ENCODE measurements at regions not wholly inside any gene's neighbourhood (a gene's known extent, or its start where the extent isn't known, plus 50 kb on each side); places are given as distances from the start of the nearest gene placed in this dataset.

- no peaks in the 10 kb centered on the region for H3K27me3 ChIP-seq
- TF ChIP-seq EP300 (IDR thresholded peaks at IDR 0.05), result no peak
- no peak for TF ChIP-seq POLR2A (IDR thresholded peaks at IDR 0.05)
- no peak for TF ChIP-seq POLR2AphosphoS5 (IDR thresholded peaks at IDR 0.05)
- H3K36me3 ChIP-seq, result no peaks in the 10 kb centered on the region
- no peak overlapping the region for H3K27ac ChIP-seq
- intact Hi-C loops (cut with DNase I; ENCODE audit: low total_unique reads), result no loop called here
- no peaks in the 10 kb centered on the region for H3K4me1 ChIP-seq
- no peak overlapping the region for H3K4me3 ChIP-seq
- no peaks in the 10 kb centered on the region for H3K9me3 ChIP-seq
- DNase-seq, result no peak
These were observed 452.3 kb upstream of the RAG2 start for GRCh38 chr11:37050311-37050710.

- no peaks in the 10 kb centered on the region for H3K4me1 ChIP-seq
- no peak overlapping the region for H3K4me3 ChIP-seq
- H3K27ac ChIP-seq, result no peak overlapping the region
- no peaks in the 10 kb centered on the region for H3K27me3 ChIP-seq
- no peaks in the 10 kb centered on the region for H3K9me3 ChIP-seq
- no peak for DNase-seq
- intact Hi-C loops (cut with DNase I; ENCODE audit: low total_unique reads), result no loop called here
- TF ChIP-seq POLR2A (IDR thresholded peaks at IDR 0.05), result no peak
- no peak for TF ChIP-seq EP300 (IDR thresholded peaks at IDR 0.05)
- TF ChIP-seq POLR2AphosphoS5 (IDR thresholded peaks at IDR 0.05), result no peak
- TF ChIP-seq CTCF (IDR thresholded peaks at IDR 0.05), result no peak
- H3K36me3 ChIP-seq, result no peaks in the 10 kb centered on the region
These were observed 442.9 kb upstream of the RAG2 start for GRCh38 chr11:37040921-37041320.

GRCh38 chr11:37038911-37039310 lies 440.9 kb upstream of the RAG2 start:
- no peak for DNase-seq
- Histone ChIP-seq H3K9me3 (no peaks in the 10 kb centered on the region), H3K4me3 (no peak overlapping the region), H3K27ac (no peak overlapping the region), H3K27me3 (no peaks in the 10 kb centered on the region), H3K36me3 (no peaks in the 10 kb centered on the region), H3K4me1 (no peaks in the 10 kb centered on the region)
- intact Hi-C loops (cut with DNase I; ENCODE audit: low total_unique reads), result no loop called here
- TF ChIP-seq POLR2A (IDR thresholded peaks at IDR 0.05) (no peak), EP300 (IDR thresholded peaks at IDR 0.05) (no peak), CTCF (IDR thresholded peaks at IDR 0.05) (no peak), POLR2AphosphoS5 (IDR thresholded peaks at IDR 0.05) (no peak)
- WGBS, 5 donors, result 51 to 66% (median 58%) methylated on average over 3 of the region's 3 CpGs

GRCh38 chr11:37026741-37027140 lies 428.7 kb upstream of the RAG2 start:
- TF ChIP-seq CTCF (IDR thresholded peaks at IDR 0.05), result no peak
- TF ChIP-seq POLR2AphosphoS5 (IDR thresholded peaks at IDR 0.05), result no peak
- TF ChIP-seq EP300 (IDR thresholded peaks at IDR 0.05), result no peak
- no peak for TF ChIP-seq POLR2A (IDR thresholded peaks at IDR 0.05)
- Histone ChIP-seq H3K27me3 (no peaks in the 10 kb centered on the region), H3K36me3 (no peaks in the 10 kb centered on the region), H3K9me3 (no peaks in the 10 kb centered on the region), H3K27ac (no peak overlapping the region), H3K4me1 (no peaks in the 10 kb centered on the region), H3K4me3 (no peak overlapping the region)
- 61 to 75% (median 72%) methylated on average over 5 of the region's 5 CpGs for WGBS, 5 donors
- no peak for DNase-seq
- intact Hi-C loops (cut with DNase I; ENCODE audit: low total_unique reads), result no loop called here

- WGBS, 5 donors, result 48 to 62% (median 50%) methylated on average over 3 of the region's 3 CpGs
These were observed 428.3 kb upstream of the RAG2 start for GRCh38 chr11:37026326-37026725.

More at GRCh38 chr11:37026326-37026725, 428.3 kb upstream of the RAG2 start:
- Histone ChIP-seq H3K27ac (no peak overlapping the region), H3K4me1 (no peaks in the 10 kb centered on the region), H3K27me3 (no peaks in the 10 kb centered on the region), H3K36me3 (no peaks in the 10 kb centered on the region), H3K9me3 (no peaks in the 10 kb centered on the region), H3K4me3 (no peak overlapping the region)
- DNase-seq, result no peak
- intact Hi-C loops (cut with DNase I; ENCODE audit: low total_unique reads), result no loop called here
- no peak for TF ChIP-seq EP300 (IDR thresholded peaks at IDR 0.05)
- no peak for TF ChIP-seq POLR2AphosphoS5 (IDR thresholded peaks at IDR 0.05)
- TF ChIP-seq CTCF (IDR thresholded peaks at IDR 0.05), result no peak
- no peak for TF ChIP-seq POLR2A (IDR thresholded peaks at IDR 0.05)

Measured in stomach (tissue), 8 donors.